WI38 (cell line): ENCODE measurements at regions not wholly inside any gene's neighbourhood (a gene's known extent, or its start where the extent isn't known, plus 50 kb on each side); places are given as distances from the start of the nearest gene placed in this dataset.

Experiments
- H3K4me3 ChIP-seq: 2 replicates; pipeline ENCODE4 v1.5.1; 2011; ENCODE audit warnings: low read depth, mild to moderate bottlenecking, control low read depth, low read length
- CTCF ChIP-seq: IDR thresholded peaks from 2 replicates; pipeline ENCODE4 v1.5.1; 2012; ENCODE audit warnings: low read depth, mild to moderate bottlenecking, control low read depth, low read length

GRCh38 chr20:39259010-39259803 is 297.1 kb downstream of the DHX35 start:
- no peak for TF ChIP-seq CTCF
- no peak overlapping the region for H3K4me3 ChIP-seq

GRCh38 chr20:39258253-39258652 is 296.1 kb downstream of the DHX35 start:
- TF ChIP-seq CTCF = no peak
- H3K4me3 ChIP-seq = no peak overlapping the region

- TF ChIP-seq CTCF = no peak
- H3K4me3 ChIP-seq = no peak overlapping the region
These were observed 291.1 kb downstream of the DHX35 start for GRCh38 chr20:39253051-39253755.

- H3K4me3 ChIP-seq = no peak overlapping the region
- no peak for TF ChIP-seq CTCF
These were observed 289.9 kb downstream of the DHX35 start for GRCh38 chr20:39252035-39252434.

- H3K4me3 ChIP-seq = no peak overlapping the region
- TF ChIP-seq CTCF = no peak
These were observed 287.7 kb downstream of the DHX35 start for GRCh38 chr20:39249798-39250197.

- no peak for TF ChIP-seq CTCF
- H3K4me3 ChIP-seq = no peak overlapping the region
These were observed 286.8 kb downstream of the DHX35 start for GRCh38 chr20:39248862-39249485.

GRCh38 chr20:39248171-39248861 is 286.2 kb downstream of the DHX35 start:
- H3K4me3 ChIP-seq = no peak overlapping the region
- no peak for TF ChIP-seq CTCF
